A549 (cell line): ENCODE measurements at regions not wholly inside any gene's neighbourhood (a gene's known extent, or its start where the extent isn't known, plus 50 kb on each side); places are given as distances from the start of the nearest gene placed in this dataset.

Experiments used
- ATAC-seq, 2 experiments: fragments of 200-7000 bp in 1 of 2; fragments of >200 bp in 1 of 2; cut with Nextera tagmentation in 1 of 2; cut with Tn5 transposase in 1 of 2; 3 replicates each; pipeline versions ENCODE4 v1.8.0 to v1.9.1; 2018 to 2020; ENCODE audit warnings: mild to moderate bottlenecking in 1 of 2, moderate library complexity in 1 of 2
- CTCF ChIA-PET: fragments of 300-600 bp; sonication (Branson Sonifier 250); formaldehyde crosslinking; extraction: SDS; loops from one replicate; lab custom pipeline; 2021; ENCODE audit warnings: antibody characterized with exemption, inconsistent platforms; lab: Yijun Ruan, JAX
- POLR2A ChIA-PET: fragments of 350-600 bp; formaldehyde crosslinking; extraction: SDS; loops from one replicate; lab custom pipeline; 2021; ENCODE audit warnings: antibody characterized with exemption, inconsistent platforms; lab: Yijun Ruan, JAX
- DNase-seq, 2 experiments: peaks; one replicate each; pipeline versions ENCODE4 v3.0.0 to v3.0.0-alpha.2; 2011 to 2016; ENCODE audit warnings: low read depth in 1 of 2, low spot score in 1 of 2
- FAIRE-seq: peaks from 2 replicates; lab custom pipeline; 2011; peaks lifted over from hg19 to GRCh38; lab: Jason Lieb, UNC
- H3K27ac ChIP-seq, 2 experiments: fragments of >200 bp; sonication (Bioruptor Twin); formaldehyde crosslinking; 3 replicates each; pipeline ENCODE4 v1.5.1; 2016 to 2017
- H3K4me1 ChIP-seq: fragments of >200 bp; sonication (Bioruptor Twin); formaldehyde crosslinking; 3 replicates; pipeline ENCODE4 v1.6.1; 2016
- H3K4me2 ChIP-seq: fragments of >200 bp; sonication (Bioruptor Twin); formaldehyde crosslinking; 3 replicates; pipeline ENCODE4 v1.6.1; 2016
- H3K4me3 ChIP-seq: fragments of >200 bp; sonication (Bioruptor Twin); formaldehyde crosslinking; 3 replicates; pipeline ENCODE4 v1.5.1; 2016
- H3K9me3 ChIP-seq: fragments of >200 bp; sonication (Bioruptor Twin); formaldehyde crosslinking; 3 replicates; pipeline ENCODE4 v1.6.1; 2016
- CBX2 ChIP-seq: fragments of 200-600 bp; sonication (generic); IDR thresholded peaks from 2 replicates; pipeline ENCODE4 v1.6.1; 2016; ENCODE audit warnings: low read depth, mild to moderate bottlenecking, borderline replicate concordance
- CEBPB ChIP-seq, 2 experiments: fragments of >200 bp in 1 of 2; sonication (Bioruptor Twin) in 1 of 2; formaldehyde crosslinking in 1 of 2; IDR thresholded peaks; 2 replicates each; pipeline ENCODE4 v1.6.1; 2012 to 2016
- CHD2 ChIP-seq: fragments of 150-350 bp; IDR thresholded peaks from 2 replicates; pipeline ENCODE4 v1.6.1; 2014; ENCODE audit warnings: low read length; ENCODE audit not compliant: partially characterized antibody
- ELK1 ChIP-seq: fragments of 150-350 bp; IDR thresholded peaks from 2 replicates; pipeline ENCODE4 v1.6.1; 2014; ENCODE audit warnings: low read depth, mild to moderate bottlenecking, low read length
- EP300 ChIP-seq, 2 experiments: fragments of >200 bp; sonication (Bioruptor Twin); formaldehyde crosslinking; IDR thresholded peaks; 2 replicates in 1 of 2; 3 replicates in 1 of 2; pipeline ENCODE4 v1.6.1; 2016 to 2017
- ESRRA ChIP-seq: fragments of 150-350 bp; IDR thresholded peaks from 2 replicates; pipeline ENCODE4 v1.6.1; 2014; ENCODE audit warnings: mild to moderate bottlenecking, low read length, borderline replicate concordance
- FOSL2 ChIP-seq, 2 experiments: fragments of 450-650 bp in 1 of 2; fragments of >200 bp in 1 of 2; sonication (Bioruptor Twin) in 1 of 2; formaldehyde crosslinking; IDR thresholded peaks; 2 replicates each; pipeline versions ENCODE4 v1.5.0 to v1.6.1; 2016 to 2020; ENCODE audit warnings: mild to moderate bottlenecking in 1 of 2, moderate library complexity in 1 of 2
- FOXS1 ChIP-seq: fragments of 250-450 bp; sonication (Bioruptor Pico); IDR thresholded peaks from 2 replicates; pipeline ENCODE4 v1.5.0; 2020; ENCODE audit warnings: mild to moderate bottlenecking, moderate library complexity
- GATA3 ChIP-seq: IDR thresholded peaks from 2 replicates; pipeline ENCODE4 v1.6.1; 2012; ENCODE audit warnings: borderline replicate concordance
- HEYL ChIP-seq: fragments of 250-450 bp; sonication (Bioruptor Pico); IDR thresholded peaks from 2 replicates; pipeline ENCODE4 v1.8.0; 2021; ENCODE audit warnings: mild to moderate bottlenecking, moderate library complexity
- HOXA7 ChIP-seq: fragments of 250-450 bp; sonication (Bioruptor Pico); IDR thresholded peaks from 2 replicates; pipeline ENCODE4 v1.5.0; 2020; ENCODE audit warnings: mild to moderate bottlenecking, moderate library complexity
- KDM5A ChIP-seq: fragments of 200-600 bp; sonication (generic); IDR thresholded peaks from 2 replicates; pipeline ENCODE4 v1.6.1; 2016; ENCODE audit warnings: antibody characterized with exemption, mild to moderate bottlenecking
- MAX ChIP-seq: IDR thresholded peaks from 2 replicates; pipeline ENCODE4 v1.6.1; 2012
- PHF8 ChIP-seq: fragments of 200-600 bp; sonication (generic); IDR thresholded peaks from 2 replicates; pipeline ENCODE4 v1.6.1; 2016; ENCODE audit warnings: low read depth, mild to moderate bottlenecking, antibody characterized with exemption, moderate library complexity, borderline replicate concordance
- POLR2A ChIP-seq: IDR thresholded peaks from 2 replicates; pipeline ENCODE4 v1.6.1; 2012; ENCODE audit warnings: mild to moderate bottlenecking, low read length
- SREBF2 ChIP-seq: fragments of 450-650 bp; IDR thresholded peaks from 2 replicates; pipeline ENCODE4 v1.6.1; 2014; ENCODE audit warnings: mild to moderate bottlenecking, moderate library complexity
- TFCP2L1 ChIP-seq: fragments of 250-450 bp; sonication (Bioruptor Pico); IDR thresholded peaks from 2 replicates; pipeline ENCODE4 v1.5.0; 2021; ENCODE audit warnings: mild to moderate bottlenecking
- ZFP36 ChIP-seq: fragments of 450-650 bp; IDR thresholded peaks from 2 replicates; pipeline ENCODE4 v1.6.1; 2014; ENCODE audit warnings: borderline replicate concordance; ENCODE audit not compliant: partially characterized antibody
- ZNF302 ChIP-seq: fragments of 250-450 bp; sonication (Bioruptor Pico); IDR thresholded peaks from 2 replicates; pipeline ENCODE4 v1.9.0; 2021; ENCODE audit warnings: inconsistent platforms, mild to moderate bottlenecking, moderate library complexity
- WGBS: methylation state at CpG from one replicate; pipeline ENCODE4 v1.1.6; 2017; ENCODE audit errors: missing lambda C conversion rate; 5-methylcytosine and 5-hydroxymethylcytosine counted together
- TF ChIP-seq, protein P1 (sequence below): fragments of 450-650 bp; IDR thresholded peaks from 2 replicates; pipeline ENCODE4 v1.6.1; 2014; ENCODE audit warnings: antibody characterized with exemption
- TF ChIP-seq, protein P2 (sequence below): fragments of >200 bp; sonication (Bioruptor Twin); formaldehyde crosslinking; IDR thresholded peaks from 3 replicates; pipeline ENCODE4 v1.6.1; 2016
- TF ChIP-seq, protein P3 (sequence below): fragments of >200 bp; sonication (Bioruptor Twin); formaldehyde crosslinking; IDR thresholded peaks from 2 replicates; pipeline ENCODE4 v1.6.1; 2016

DNA sequence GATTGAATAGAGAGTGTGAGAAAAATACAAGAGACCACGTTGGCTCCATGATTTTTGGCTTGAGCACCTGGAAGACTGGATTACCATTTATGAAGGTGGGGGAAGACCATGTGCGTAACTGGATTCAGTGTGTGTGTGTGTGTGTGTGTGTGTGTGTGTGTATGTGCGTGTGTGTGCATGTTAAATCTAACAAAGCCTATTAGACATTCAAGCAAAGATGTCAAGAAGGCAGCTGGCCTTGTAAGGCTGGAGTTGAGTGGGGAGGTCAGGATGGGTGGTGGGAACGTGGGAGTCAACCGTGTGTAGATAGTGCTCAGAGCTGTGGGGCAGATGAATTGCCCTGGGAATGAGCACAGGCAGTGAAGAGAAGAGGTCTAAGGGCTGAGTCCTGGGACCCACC is 293.8 kb upstream of the POU3F1 start:
- WGBS: 8% methylated on average over 5 of the region's 5 CpGs
- no peak overlapping the region for H3K4me3 ChIP-seq
- POLR2A ChIA-PET: no interaction called here
- TF ChIP-seq FOXS1 (CRISPR knock-in tag) (no peak), TFCP2L1 (CRISPR knock-in tag) (no peak), CEBPB (IDR thresholded peaks at IDR 0.05) (no peak), POLR2A (no peak), CBX2 (no peak)
- TF ChIP-seq, protein P1, sequence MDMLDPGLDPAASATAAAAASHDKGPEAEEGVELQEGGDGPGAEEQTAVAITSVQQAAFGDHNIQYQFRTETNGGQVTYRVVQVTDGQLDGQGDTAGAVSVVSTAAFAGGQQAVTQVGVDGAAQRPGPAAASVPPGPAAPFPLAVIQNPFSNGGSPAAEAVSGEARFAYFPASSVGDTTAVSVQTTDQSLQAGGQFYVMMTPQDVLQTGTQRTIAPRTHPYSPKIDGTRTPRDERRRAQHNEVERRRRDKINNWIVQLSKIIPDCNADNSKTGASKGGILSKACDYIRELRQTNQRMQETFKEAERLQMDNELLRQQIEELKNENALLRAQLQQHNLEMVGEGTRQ: no peak
- TF ChIP-seq, all 56 proteins: peak for 0
- Histone ChIP-seq H3K4me2 (no peak overlapping the region), H3K9me3 (no peaks in the 10 kb centered on the region), H3K27ac (no peak overlapping the region), H3K4me1 (no peaks in the 10 kb centered on the region)
- CTCF ChIA-PET: interaction anchor here (1.2 kb wide), 1 partner anchor 14 kb away, joined by 3 read pairs; no protein-coding TSS in a partner anchor
- no peak for ATAC-seq
- no peak for FAIRE-seq
- DNase-seq: no peak

GRCh38 chr1:38337711-38338110 is 291.1 kb upstream of the POU3F1 start:
- ChIA-PET POLR2A (no interaction called here), CTCF (no interaction called here)
- no peaks in the 10 kb centered on the region for H3K4me1 ChIP-seq
- no peak overlapping the region for H3K4me3 ChIP-seq
- WGBS: 0% methylated on average over 1 of the region's 5 CpGs
- H3K4me2 ChIP-seq: no peak overlapping the region
- ATAC-seq (no peak), DNase-seq (no peak), FAIRE-seq (no peak)
- no peak overlapping the region for H3K27ac ChIP-seq
- no peak for TF ChIP-seq ESRRA
- TF ChIP-seq ZFP36: no peak
- no peaks in the 10 kb centered on the region for H3K9me3 ChIP-seq

DNA sequence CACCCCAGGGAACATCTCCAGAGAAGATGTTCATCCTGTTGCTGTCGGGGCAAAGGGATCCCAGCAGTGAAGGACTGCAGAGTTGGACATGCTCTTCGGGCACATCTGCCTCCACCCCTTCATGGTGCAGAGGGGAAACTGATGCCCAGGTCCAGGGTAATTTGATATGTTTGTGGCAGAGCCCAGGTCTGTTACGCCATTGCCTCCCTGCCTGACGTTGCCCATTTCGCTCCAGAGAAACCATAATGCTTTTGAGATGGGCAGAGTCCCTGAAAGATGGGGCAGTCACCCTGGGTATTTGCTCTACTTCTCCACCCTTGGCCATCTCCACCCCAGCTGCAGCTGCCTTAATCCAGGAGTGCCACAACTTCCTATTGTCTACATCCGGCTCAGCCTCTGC is 290.4 kb upstream of the POU3F1 start:
- ATAC-seq: no peak
- Histone ChIP-seq H3K4me2 (no peak overlapping the region), H3K27ac (no peak overlapping the region), H3K9me3 (no peaks in the 10 kb centered on the region), H3K4me3 (no peak overlapping the region), H3K4me1 (no peaks in the 10 kb centered on the region)
- TF ChIP-seq, protein P2, sequence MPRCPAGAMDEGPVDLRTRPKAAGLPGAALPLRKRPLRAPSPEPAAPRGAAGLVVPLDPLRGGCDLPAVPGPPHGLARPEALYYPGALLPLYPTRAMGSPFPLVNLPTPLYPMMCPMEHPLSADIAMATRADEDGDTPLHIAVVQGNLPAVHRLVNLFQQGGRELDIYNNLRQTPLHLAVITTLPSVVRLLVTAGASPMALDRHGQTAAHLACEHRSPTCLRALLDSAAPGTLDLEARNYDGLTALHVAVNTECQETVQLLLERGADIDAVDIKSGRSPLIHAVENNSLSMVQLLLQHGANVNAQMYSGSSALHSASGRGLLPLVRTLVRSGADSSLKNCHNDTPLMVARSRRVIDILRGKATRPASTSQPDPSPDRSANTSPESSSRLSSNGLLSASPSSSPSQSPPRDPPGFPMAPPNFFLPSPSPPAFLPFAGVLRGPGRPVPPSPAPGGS: no peak
- TF ChIP-seq GATA3 (no peak), CHD2 (no peak), CBX2 (no peak), PHF8 (no peak), MAX (no peak), ELK1 (no peak), FOXS1 (CRISPR knock-in tag) (no peak), ESRRA (no peak)
- TF ChIP-seq, protein P3, sequence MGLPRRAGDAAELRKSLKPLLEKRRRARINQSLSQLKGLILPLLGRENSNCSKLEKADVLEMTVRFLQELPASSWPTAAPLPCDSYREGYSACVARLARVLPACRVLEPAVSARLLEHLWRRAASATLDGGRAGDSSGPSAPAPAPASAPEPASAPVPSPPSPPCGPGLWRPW: no peak
- ChIA-PET POLR2A (no interaction called here), CTCF (no interaction called here)
- WGBS: 0% methylated on average over 4 of the region's 6 CpGs
- no peak for DNase-seq
- FAIRE-seq: no peak

GRCh38 chr1:38336301-38336923 is 289.8 kb upstream of the POU3F1 start:
- ATAC-seq: no peak
- Histone ChIP-seq H3K4me1 (no peaks in the 10 kb centered on the region), H3K9me3 (no peaks in the 10 kb centered on the region), H3K27ac (no peak overlapping the region), H3K4me3 (no peak overlapping the region), H3K4me2 (no peak overlapping the region)
- 59% methylated on average over 8 of the region's 8 CpGs for WGBS
- CTCF ChIA-PET: no interaction called here
- DNase-seq: no peak
- POLR2A ChIA-PET: no interaction called here
- TF ChIP-seq CHD2 (no peak), HOXA7 (CRISPR knock-in tag) (no peak), ZFP36 (no peak), SREBF2 (no peak), EP300 (IDR thresholded peaks at IDR 0.05) (no peak), ZNF302 (CRISPR knock-in tag) (no peak), FOSL2 (IDR thresholded peaks at IDR 0.05) (no peak), FOSL2 (CRISPR knock-in tag; IDR thresholded peaks at IDR 0.05) (no peak), HEYL (CRISPR knock-in tag) (no peak), KDM5A (no peak), CEBPB (IDR thresholded peaks at IDR 0.05) (no peak)
- FAIRE-seq: no peak
